GM10248 (cell line): ENCODE measurements at regions not wholly inside any gene's neighbourhood (a gene's known extent, or its start where the extent isn't known, plus 50 kb on each side); places are given as distances from the start of the nearest gene placed in this dataset.

Experiments
- CTCF ChIA-PET: fragments of 300-600 bp; sonication (Branson Sonifier 250); formaldehyde crosslinking; extraction: SDS; loops from one replicate; lab custom pipeline; 2021; ENCODE audit warnings: antibody characterized with exemption; lab: Yijun Ruan, JAX
- POLR2A ChIA-PET: fragments of 350-650 bp; sonication (Branson Sonifier 250); formaldehyde crosslinking; extraction: SDS; loops from one replicate; lab custom pipeline; 2020; ENCODE audit warnings: antibody characterized with exemption; lab: Yijun Ruan, JAX
- DNase-seq: peaks from one replicate; pipeline ENCODE4 v3.0.0; 2012; ENCODE audit errors: extremely low spot score
- CTCF ChIP-seq: IDR thresholded peaks from 2 replicates; pipeline ENCODE4 v1.5.1; 2012; ENCODE audit warnings: mild to moderate bottlenecking, low read depth; ENCODE audit errors: extremely low read depth, missing control alignments, control extremely low read depth

- POLR2A ChIA-PET = no interaction called here
- TF ChIP-seq CTCF = no peak
- DNase-seq = no peak
- CTCF ChIA-PET = interaction anchor here (1.1 kb wide), 1 partner anchor 20 kb away, joined by 3 read pairs; no protein-coding TSS in a partner anchor
These were observed 272.1 kb upstream of the DUSP10 start for GRCh38 chr1:222014001-222014400.

DNA sequence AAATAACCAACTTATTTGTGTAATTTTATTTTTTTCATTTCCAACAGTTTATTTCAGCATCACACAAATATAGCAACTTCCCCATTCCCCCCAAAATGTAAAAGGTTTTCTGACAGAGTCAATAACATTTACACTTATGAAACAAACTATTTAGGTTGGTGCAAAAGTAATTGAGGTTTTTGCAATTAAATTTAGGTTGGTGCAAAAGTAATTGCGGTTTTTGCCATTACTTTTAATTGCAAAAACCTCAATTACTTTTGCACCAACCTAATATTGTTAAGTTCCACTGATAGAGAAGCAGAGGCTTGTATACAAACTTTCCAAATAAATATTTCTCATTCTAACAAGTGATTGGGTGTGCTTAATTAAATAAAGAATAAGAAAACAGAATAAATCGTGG lies 270.9 kb upstream of the DUSP10 start:
- DNase-seq = no peak
- TF ChIP-seq CTCF = no peak
- CTCF ChIA-PET = no interaction called here
- POLR2A ChIA-PET = no interaction called here

DNA sequence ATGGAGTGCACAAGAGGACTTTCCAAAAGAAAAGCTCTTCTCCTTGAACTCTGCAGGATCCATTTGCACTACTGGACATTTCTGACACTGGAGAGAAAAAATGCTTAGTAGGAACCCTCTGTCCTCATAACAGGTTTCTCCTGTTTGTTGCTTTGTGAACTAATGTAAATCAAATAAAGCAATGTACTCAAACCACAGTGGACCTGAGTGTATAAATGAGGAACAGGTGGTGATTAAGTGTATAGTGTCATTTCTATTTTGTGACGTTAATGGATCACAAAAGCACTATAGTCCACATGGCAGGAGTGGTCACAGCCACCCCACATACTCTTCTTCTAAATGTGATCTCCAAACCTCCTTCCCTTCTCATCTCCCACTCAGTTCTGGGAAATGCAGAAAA lies 268.4 kb upstream of the DUSP10 start:
- CTCF ChIA-PET = interaction anchor here (1.0 to 1.8 kb wide), 6 partner anchors 8 to 532 kb away, joined by 3 to 7 read pairs (median 4); no protein-coding TSS in a partner anchor
- no peak for DNase-seq
- POLR2A ChIA-PET = no interaction called here
- TF ChIP-seq CTCF = no peak

- peak; percentile 28 for DNase-seq
- TF ChIP-seq CTCF = peak; percentile 56
- ChIA-PET CTCF (interaction anchor here (1.0 to 2.6 kb wide), 8 partner anchors 9 to 531 kb away, joined by 3 to 12 read pairs (median 4); no protein-coding TSS in a partner anchor), POLR2A (interaction anchor here (0.6 kb wide), 1 partner anchor 447 kb away, joined by 3 read pairs; no protein-coding TSS in a partner anchor)
These were observed 267.3 kb upstream of the DUSP10 start for GRCh38 chr1:222009105-222009730.

DNA sequence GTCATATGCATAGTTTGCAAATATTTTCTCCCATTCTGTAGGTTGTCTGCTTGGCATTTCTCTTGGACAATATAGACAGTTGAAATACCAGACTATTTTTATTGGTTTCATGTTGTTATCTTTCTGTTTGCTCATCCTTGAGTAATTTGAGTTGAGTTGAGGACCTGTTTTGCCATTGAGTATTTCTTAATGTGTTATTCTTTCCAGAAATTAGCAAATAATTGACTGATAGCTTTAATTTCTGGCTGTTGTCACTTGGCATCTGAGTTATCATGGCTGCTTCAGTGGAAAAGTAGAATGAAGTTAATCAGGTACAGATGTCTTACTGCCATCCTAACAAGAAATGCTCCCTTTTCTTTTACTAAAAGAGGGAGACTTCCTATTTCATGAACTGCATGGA lies 264.8 kb upstream of the DUSP10 start:
- CTCF ChIA-PET = no interaction called here
- DNase-seq = no peak
- POLR2A ChIA-PET = no interaction called here
- TF ChIP-seq CTCF = no peak

DNA sequence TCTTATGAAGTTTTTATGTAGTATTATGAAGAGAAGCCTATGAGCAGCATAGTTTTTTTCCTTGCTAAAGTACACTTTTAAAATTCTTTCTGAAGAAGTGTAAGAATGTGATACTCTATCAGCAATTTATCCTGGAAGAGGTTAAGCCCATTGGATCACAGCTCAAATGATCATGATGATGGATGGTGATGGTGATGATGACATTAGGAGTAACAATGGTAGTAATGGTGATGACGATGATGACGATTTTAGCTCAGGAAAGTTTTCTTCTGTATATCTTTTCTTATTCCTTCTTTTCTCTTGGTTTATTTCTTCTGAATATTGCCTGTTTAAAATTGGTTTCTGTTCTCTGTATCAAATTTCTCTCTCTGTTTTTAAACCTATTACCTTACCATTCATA lies 262.9 kb upstream of the DUSP10 start:
- DNase-seq = no peak
- ChIA-PET POLR2A (no interaction called here), CTCF (interaction anchor here (1.1 to 3.1 kb wide), 2 partner anchors 12 to 39 kb away, joined by 3 to 7 read pairs; no protein-coding TSS in a partner anchor)
- TF ChIP-seq CTCF = no peak
